OCI-M2 (cell line): ENCODE measurements at regions not wholly inside any gene's neighbourhood (a gene's known extent, or its start where the extent isn't known, plus 50 kb on each side); places are given as distances from the start of the nearest gene placed in this dataset.

Experiments used
- DNase-seq: peaks from one replicate; lab custom pipeline; 2025; ENCODE audit not compliant: unreplicated experiment; lab: John Stamatoyannopoulos, UW

DNA sequence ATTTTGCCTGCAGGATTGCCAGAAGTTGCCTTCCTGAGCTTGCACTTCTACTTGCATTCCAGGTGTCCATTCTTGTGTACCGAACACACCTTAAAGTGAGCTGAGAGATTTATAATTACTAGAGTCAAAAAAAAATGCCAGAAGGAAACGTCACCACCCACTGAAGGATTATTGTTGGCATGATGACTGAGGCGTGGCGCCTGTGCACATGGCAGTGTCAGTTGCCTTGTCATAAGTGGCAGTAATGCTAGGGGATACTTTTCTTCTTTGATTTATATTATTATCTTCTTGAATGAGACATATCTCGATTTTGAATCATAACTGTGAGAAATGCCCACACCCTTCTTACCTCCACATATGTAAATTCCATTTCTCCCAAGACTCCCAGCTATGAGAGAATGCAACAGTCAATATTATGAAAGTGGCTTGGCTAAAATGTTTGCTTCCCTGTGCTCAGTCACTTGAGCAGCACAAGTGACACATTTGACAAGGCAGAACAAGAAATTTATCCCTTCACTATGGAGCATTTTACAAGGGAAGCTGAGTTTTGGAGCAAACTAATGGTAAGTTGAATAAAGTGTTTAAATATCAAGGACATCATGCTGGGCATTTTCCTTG is 149.5 kb upstream of the SASH1 start:
- no peak for DNase-seq

DNA sequence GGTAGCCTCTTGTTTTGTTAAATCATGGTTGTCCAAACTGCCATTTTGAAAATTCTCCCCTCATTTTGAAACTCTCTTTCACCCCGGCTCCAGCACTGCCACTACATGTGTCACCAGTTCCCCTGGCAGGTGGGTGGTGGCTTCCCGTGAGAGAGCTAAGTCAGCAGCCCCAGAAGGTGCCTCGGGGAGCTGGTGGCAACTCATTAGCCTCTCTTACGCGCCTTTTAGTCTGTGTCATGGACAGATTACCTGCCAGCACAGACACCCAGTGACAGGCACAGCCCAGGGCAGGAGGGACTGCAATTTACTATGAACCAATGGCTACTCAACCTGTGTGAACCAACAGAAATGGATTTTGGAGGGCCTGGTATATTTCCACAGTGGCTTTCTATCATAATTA is 147.1 kb upstream of the SASH1 start:
- DNase-seq, result no peak

DNA sequence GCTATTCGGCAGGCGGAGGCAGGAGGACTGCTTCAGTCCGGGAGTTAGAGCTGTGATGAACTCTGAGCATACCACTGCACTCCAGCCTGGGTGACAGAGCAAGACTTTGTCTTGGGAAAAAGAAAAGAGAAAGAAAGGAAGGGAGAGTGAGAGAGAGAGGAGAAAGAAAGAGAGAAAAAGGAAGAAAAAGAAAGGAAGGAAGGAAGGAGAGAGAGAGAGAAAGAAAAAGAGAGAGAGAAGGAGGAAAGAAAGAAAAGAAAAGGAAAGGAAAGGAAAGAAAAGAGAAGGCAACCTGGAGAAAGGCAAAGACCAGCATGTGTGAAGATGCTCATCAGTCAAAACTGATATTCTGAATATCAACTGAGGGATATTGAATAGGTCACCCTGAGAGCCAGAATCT is 143.1 kb upstream of the SASH1 start:
- DNase-seq, result no peak

DNA sequence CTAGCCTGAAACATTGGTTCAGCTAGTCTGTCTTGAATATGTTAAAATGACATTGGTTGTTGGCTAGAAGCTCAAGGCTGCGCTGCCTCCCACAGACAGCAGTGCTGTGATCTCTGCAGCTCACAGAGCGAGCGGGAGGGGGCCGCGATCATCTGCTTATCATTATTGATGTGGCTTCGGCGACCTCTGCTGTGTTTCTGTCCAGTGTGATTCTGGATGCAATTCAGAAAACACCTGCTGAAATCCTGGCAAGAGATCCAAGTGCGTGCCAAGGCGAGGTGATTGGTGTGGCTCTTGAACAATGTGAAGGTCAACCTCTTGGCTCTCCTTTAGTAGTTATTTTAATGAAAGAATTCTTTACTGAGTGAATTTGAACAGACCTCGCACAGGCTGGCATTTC is 142.3 kb upstream of the SASH1 start:
- no peak for DNase-seq

DNA sequence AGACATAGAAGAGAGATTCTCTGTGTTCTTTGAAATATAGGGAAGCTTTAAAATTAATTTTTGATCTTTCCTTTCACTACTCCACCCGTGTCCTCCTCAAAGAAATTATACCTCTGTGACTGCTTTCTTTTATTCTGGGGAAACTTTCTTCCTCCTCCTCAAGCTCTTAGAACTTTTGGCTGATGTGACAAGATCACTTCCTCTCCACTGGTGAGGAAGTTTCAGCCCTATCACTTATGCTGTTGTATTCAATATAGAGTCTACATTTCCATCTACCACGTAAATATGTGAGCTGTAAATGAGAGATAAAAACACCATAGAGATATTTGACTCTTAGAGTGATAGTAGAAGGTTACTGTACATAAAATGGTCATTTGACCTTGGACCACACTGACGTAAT is 141.9 kb upstream of the SASH1 start:
- DNase-seq, result no peak

DNA sequence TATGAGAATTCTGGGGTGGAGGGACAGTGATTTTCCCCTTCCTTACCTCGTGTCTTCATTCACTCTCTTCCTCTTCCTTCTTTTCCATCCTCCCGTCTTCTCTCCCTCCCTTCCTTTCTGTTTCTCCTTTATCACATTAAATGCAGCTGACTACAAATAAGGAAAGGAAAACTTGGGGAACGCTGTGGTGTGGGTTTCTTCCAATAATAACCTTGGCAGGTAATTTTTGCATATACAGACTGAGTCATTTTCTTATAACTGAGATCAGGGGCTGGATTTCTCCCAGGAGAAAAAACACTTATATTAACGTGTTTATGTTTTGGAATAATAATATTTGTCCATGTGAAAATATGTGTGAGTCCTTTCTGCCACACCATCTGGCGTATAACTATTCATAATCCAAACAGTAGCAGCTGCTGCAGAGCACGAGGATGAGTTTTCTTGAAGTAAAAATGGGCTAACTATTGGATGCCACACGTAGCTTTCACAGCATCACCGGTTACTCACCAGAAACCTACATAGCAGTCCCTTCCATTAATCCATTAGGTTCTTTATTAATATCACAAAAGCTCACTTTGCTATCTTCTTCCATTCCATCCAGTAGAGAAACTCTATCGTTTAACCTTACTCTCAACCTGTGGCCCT is 139.2 kb upstream of the SASH1 start:
- DNase-seq, result no peak

DNA sequence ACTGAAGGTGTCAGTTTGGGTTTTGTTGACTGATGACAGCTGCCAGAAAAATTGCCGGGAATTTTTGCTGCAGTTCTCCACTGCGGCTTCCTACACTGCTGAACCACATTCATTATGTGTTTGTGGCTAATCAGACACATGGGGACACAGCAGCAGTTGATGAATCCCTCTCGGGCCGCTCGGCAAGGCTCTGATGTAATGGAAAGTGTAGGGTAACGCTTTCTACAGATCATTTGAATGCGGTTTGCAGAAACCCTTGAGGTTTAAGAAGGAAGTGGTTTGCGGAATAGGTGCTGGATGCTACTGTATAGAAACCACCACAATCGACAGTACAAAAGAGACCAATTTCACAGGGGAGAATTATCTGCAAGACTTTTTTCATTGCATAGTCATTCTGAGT is 138.7 kb upstream of the SASH1 start:
- no peak for DNase-seq

DNA sequence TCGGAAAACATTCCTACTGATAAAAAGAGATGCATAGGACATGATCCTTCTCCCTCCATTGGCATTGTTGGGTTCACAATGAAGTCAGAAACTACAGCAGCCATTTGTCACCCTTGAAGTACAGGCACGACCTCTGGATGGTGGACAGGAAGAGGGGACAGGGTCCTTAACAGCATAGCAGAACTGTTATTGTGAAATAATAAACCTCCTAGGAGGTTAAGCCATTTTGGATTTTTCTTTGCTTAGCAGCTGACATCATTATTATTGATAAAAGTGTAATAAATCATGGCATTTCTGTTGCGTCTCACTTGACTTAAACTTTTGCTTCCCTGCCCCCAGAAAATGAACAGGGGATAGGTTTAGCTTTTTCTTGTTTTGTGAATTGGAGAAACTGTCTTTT is 134.3 kb upstream of the SASH1 start:
- no peak for DNase-seq

DNA sequence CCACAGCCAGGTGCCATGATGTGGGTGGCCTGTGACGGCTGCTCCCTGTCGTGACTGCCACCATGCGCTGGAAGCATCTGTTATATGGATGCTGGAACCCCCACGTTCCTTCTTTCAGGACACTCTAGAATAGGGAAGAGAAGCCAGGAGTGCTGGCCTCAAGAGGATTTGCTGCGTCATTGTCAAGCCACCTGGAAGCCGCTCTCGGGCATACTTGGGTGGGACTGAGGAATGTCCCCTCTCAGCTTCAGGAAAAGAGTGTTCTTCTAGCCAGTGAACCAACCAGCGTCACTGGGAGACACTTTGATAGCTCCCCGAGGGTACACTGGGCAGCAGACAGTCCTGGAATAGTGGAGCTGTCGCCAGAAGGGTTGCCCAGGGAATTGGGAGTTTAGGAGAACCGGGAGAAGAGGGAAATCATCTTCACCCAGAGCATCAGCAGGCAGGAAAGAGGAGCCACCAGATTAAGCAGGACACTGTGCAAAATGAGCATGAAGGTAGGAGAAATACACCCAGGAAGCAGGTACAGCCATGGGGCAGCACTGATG is 130.8 kb upstream of the SASH1 start:
- no peak for DNase-seq

DNA sequence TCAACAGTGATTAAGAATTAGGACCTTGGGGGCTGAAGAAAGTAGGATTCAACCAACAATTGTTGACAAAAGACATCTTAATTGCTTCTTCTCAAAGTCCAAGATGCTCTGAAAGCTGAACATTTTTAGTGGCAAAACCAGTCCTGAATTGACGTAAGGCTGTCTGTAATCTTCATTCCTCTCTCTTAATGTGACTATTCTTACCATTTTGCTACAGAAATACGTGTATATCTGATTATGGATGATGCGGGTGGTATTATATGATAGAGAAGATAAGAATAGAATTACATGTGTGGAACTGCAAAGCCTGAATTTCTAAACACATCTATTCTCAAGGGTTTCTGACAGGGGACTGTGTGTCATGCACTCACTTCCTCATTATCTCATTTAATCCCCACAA is 130.3 kb upstream of the SASH1 start:
- DNase-seq, result no peak

DNA sequence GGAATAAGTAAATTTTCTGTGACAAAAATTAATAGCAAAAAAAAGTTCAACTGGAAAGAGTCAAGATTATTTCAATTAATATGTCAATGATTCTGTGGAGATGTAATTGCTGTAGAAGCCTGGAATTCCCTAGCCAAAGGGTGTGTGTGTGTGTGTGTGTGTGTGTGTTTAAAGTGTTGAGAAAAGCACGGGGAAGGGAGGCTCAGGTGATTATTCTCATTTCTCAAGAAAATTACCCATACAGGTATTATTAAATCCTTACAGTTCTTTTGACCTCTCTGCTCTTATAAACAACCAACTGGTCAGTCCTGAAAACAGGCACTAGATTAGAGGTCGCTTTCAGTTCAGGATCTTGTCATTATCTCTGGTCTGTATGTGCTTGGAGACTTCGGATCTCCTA is 129.3 kb upstream of the SASH1 start:
- no peak for DNase-seq

DNA sequence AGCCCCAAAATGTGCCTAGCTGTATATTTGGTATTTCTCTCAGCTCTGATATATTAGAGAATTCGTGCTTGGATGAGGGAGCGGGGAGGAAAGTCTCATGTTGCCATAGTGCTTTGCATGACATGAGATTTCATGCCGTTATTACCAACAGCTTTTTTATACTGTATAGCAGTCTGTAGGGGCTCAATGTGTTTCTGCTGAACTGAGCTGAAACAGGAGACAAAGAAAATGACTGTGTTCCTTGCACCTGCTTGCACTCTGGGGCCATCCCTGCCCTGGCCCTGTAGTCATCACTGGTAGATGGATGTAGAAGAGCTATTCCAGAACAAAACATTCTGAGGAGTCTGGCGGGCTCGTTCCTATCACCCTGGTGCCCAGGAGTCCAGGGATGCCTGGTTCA is 128.0 kb upstream of the SASH1 start:
- no peak for DNase-seq

DNA sequence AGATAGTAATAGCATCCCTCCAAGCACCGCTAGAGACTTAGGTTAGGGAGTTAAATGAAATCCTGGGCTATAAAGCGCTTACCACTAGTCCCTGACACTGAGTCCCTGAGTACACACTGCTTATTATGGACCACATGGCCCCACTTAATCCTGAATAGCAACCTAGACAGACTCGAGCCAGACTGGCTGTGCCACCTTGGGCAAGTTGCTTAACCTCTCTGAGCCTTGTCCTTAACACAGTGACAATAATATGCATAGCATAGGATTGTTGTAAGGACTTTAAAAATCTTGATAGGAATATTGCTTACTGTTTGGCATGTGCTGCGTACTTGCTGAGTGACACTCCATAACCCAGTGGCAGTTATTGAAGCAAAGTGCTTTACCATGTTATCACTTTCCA is 125.6 kb upstream of the SASH1 start:
- no peak for DNase-seq

DNA sequence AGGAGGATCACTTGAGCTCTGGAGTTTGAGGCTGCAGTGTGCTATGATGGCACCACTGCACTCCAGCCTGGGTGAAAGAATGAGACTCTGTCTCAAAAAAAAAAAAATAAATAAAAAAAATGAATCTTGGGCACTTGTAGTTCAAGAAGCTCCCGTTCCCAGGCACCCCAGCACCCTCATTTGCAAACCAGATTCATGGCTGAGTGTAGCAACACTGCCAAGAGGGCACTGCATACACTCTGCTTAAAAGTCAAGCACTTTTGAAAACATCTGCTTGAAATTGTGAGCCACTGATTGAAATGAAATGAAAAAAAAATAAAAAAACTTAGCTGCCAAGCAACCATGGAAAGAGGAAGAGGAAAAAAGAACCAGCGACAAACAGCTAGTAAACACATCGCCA is 124.7 kb upstream of the SASH1 start:
- no peak for DNase-seq

DNA sequence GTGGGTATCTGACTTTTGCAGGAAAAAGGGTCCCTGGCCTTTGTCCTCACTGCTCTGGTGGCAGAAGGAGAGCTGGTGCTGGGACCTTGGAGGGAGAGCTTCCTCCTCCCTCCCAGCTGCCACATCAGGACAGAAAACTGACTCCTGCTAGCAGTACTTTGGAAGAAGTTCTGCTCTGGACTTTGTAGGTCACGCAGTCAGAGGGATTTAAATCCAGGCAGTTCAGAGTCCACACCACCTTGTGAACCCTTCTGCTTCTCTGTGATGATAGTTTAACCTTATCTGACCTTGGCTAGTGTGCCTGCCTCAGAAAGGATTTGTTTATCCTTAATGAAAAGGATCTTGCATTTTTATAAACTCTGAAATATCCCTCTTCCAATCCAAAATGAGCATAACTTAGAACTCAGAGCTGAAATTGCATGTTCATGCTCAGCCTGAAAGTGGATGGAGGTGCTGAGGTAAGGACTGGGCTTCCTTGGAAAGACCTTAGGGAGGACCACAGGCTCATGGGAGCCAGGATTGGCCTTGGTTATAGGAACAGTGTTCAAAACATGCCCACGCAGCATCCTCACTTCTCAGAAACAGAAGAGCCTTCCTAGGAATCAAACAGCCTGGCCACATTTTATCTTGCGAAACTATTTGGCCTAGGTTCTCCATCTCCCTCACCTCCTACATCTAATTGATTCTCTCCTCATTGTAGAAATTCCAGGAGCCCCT is 123.9 kb upstream of the SASH1 start:
- no peak for DNase-seq

DNA sequence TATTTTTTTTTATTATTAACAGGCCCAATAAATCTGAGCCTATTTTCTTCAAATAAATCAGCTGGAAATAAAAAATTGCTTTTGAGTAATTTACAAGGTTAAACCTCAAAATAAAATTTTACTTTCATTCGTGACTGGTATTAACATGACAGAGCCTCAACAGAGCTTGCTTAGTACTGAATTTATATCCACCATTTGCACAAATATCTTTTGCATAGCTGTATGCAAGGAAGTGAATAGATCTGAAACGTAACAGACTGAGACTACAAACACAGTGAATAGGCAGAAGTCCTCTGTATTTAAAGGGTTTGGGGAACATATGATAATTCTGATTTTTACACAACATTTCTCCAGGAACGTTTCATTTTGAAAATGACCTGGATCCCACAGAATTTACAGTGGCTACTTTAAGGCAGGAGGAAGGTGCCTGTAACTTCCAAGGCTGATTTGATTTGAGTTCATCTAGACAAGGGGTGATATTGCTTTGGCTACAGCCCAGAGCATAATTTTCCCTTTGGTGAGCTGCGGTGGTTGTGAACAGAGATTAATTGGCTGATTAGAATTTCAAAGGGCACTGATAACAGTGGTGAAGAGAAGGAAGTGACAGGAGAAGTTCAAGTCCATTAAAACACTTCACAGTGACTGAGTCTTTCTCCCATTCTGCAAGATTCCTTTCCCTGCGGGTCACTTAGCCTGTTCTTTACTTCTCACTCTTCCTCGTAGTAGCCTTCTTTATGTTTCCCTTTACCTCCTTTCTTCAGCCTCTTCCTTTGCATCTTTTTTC is 121.2 kb upstream of the SASH1 start:
- no peak for DNase-seq

DNA sequence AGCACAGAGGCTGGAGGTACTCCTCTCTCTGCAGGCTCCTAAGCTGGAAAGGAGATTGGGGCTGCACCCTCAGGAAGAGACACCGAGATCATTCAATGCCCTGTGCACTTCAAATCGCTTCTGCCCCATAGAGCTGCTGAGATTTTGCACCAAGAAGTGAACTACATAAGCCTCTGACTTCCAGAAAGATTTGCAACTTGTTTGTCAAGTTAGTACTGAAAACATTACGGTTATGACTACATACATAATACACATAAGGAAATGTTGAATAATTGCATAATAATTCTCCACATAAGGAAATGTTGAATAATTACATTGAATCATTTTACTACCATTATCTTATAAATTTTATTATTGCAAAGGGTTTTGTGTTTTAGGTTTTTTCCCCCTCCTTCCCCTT is 120.3 kb upstream of the SASH1 start:
- DNase-seq, result no peak

DNA sequence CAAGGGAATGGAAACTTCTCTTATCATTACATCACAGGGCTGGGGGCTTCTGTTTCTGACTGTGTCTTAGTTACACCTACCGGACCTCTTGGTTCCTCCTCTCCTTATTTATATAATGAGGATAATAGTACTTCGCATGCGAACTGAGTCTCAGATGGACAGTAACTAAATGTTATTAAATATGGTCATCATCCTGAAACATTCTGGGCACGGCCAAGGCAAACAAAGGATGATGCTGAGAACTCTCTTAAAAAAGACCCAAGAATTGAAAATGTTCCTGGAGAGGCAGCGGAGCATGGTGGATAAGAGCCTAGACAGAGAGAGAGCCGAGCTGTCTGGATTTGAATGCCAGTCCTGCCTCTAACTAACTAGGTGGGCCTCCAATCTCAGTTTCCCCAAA is 119.8 kb upstream of the SASH1 start:
- no peak for DNase-seq

DNA sequence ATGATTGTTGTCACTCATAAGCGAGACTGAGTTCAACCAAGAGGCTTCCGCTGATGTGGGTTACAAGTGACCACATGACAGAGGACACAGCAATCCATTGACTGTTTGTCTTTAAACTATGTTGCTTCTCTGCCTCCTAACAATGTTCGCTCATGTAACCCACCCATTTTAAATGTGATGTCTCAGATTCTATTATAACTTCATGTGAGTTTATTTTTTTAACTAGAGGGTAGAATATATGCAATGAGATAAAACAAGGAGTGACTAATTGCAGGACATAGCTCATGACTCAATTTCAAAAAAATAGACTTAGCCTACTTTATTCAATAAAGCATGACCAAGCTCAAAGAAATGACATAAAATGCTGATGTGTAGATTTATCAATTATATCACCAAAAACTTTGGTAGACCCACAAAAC is 119.2 kb upstream of the SASH1 start:
- DNase-seq, result no peak

DNA sequence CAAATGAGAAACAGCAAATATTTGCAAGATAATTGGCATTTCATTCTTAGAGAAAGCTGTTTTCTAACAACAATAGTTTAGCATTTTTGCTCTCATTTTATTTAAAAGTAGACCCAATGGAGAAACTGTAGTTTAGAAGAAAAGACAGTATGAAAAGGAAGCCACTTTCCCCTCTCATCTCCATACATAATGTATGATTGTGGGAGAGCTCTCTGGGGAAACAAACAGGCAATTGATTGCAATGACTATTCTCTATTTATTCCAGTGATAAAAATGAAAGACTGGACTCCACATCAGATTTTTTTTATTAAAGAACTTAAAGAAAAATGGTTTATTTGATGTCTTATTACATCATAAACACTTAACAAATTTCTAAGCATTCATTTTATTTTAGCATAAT is 116.8 kb upstream of the SASH1 start:
- DNase-seq, result no peak

DNA sequence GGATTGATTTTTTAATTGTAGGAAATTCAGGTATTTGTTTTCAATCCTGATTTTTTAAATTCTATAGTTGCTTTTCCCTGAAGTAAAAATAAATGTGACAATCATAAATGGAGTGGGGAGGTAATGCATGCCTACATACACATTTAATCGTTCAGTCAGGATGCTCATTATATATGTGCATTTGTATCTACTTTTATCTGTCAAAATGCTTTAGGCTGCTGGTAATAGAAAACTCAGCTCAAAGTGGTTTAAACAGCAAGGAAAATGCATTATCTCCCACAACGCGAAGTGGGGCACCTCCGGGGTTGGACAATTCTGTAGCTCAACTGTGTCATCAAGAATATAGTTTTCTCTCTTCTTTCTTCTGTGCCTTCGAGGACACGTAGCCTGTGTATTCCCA is 116.4 kb upstream of the SASH1 start:
- no peak for DNase-seq

DNA sequence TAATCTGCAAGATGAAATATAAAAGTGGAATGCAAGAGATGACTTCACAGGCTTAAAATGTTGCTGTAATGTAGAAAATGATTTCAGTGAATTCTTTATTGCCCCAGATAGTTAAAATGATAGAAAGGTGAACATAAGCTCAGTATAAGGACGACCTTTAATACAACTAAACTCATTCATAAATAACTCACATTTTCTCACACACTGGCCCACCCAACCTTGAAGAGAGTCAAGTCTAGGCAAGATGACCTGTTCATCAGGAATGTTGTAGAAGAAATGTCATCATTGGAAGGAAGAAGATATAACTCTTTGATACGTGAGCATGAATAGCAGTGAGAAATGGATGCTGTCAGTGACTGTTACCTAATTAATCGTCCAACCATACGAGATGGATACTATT is 111.1 kb upstream of the SASH1 start:
- DNase-seq, result no peak
